ENCODE measurements at regions not wholly inside any gene's neighbourhood (a gene's known extent, or its start where the extent isn't known, plus 50 kb on each side); places are given as distances from the start of the nearest gene placed in this dataset.

DNA sequence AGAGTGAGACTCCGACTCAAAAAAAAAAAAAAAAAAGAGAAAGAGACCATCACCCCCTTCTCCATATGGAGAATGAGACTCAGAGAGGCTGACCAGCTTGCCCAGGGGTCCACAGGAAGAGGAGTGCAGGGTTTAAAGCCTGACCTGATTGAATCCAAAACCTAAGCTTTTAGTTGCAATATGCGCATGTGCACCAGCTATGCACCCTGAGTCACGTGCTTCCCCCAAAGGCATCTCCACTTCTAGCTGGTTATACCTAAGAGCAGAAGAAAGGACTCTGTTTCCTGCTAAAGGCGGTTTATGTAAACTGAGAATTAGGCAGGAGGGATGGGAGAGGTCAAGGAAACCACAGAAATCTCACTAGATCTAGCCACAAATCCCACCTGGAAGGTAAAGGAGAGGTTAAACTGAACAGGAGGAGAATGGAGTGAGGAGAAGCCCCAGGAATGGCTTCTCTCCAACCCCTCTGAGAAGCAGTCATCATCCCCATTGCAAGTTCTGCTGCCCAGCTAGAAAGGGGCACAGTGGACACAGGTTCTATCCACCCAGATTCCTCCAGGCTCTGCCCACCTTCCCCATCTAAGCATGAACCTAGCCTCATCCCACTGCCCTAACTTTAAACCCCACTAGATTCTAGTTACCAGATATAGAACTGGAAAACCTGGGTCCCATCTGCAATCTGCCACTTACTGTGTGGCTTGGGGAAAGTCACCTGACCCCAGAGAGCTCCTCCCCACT, 171.3 kb downstream of the ACTL7B start:
- Histone ChIP-seq H3K27me3 (ENCODE audit: control insufficient read depth in 2 of 2, insufficient read depth in 2 of 2, low read length in 2 of 2) (no peaks in the 10 kb centered on the region), H4K20me1 (replicated peaks; ENCODE audit: control insufficient read depth, extremely low read depth, insufficient read depth, low read length) (no peaks in the 10 kb centered on the region), H3K79me2 (ENCODE audit: control insufficient read depth, insufficient read depth, low read length) (no peaks in the 10 kb centered on the region), H3K4me2 (ENCODE audit: insufficient read depth, low read length) (no peak overlapping the region), H3K27ac (ENCODE audit: insufficient read depth, low read depth, low read length) (no peak overlapping the region), H3K9ac (replicated peaks; ENCODE audit: extremely low read depth, insufficient read depth, low read length) (no peak overlapping the region), H3K4me3 (replicated peaks in 1 of 3; ENCODE audit: insufficient read depth in 1 of 3, low read depth in 1 of 3, low read length in 3 of 3) (no peak overlapping the region), H3K36me3 (ENCODE audit: control insufficient read depth in 2 of 2, extremely low read depth in 1 of 2, insufficient read depth in 2 of 2, low read length in 2 of 2) (no peaks in the 10 kb centered on the region), H2AFZ (ENCODE audit: low read depth, low read length) (no peak overlapping the region), H3K9me3 (replicated peaks; ENCODE audit: control insufficient read depth, insufficient read depth, low read length) (no peaks in the 10 kb centered on the region), H3K4me1 (ENCODE audit: control insufficient read depth, extremely low read depth, insufficient read depth, low read length) (no peaks in the 10 kb centered on the region), H3K9me1 (replicated peaks; ENCODE audit: control insufficient read depth, extremely low read depth, insufficient read depth, low read length) (no peaks in the 10 kb centered on the region)
- BruUV-seq (replicated peaks): no TSS peak
- intact Hi-C loops (cut with micrococcal nuclease) (no loop called here), dilution Hi-C loops (cut with MboI; ENCODE audit: extremely low pct_ligation_motif_present, low sequenced_read_pairs) (no loop called here)
- FAIRE-seq: no peak
- no peak for DNase-seq (ENCODE audit: low read depth, low spot score)
- POLR2A ChIA-PET: no interaction called here
- CTCF ChIA-PET: no interaction called here
- TF ChIP-seq, protein P1, sequence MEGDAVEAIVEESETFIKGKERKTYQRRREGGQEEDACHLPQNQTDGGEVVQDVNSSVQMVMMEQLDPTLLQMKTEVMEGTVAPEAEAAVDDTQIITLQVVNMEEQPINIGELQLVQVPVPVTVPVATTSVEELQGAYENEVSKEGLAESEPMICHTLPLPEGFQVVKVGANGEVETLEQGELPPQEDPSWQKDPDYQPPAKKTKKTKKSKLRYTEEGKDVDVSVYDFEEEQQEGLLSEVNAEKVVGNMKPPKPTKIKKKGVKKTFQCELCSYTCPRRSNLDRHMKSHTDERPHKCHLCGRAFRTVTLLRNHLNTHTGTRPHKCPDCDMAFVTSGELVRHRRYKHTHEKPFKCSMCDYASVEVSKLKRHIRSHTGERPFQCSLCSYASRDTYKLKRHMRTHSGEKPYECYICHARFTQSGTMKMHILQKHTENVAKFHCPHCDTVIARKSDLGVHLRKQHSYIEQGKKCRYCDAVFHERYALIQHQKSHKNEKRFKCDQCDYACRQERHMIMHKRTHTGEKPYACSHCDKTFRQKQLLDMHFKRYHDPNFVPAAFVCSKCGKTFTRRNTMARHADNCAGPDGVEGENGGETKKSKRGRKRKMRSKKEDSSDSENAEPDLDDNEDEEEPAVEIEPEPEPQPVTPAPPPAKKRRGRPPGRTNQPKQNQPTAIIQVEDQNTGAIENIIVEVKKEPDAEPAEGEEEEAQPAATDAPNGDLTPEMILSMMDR (IDR thresholded peaks at IDR 0.05; ENCODE audit: extremely low read depth in 1 of 2, insufficient read depth in 1 of 2, low read depth in 1 of 2, low read length in 2 of 2): no peak
- TF ChIP-seq, protein P2, sequence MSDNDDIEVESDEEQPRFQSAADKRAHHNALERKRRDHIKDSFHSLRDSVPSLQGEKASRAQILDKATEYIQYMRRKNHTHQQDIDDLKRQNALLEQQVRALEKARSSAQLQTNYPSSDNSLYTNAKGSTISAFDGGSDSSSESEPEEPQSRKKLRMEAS (IDR thresholded peaks at IDR 0.05; ENCODE audit: insufficient read depth, insufficient read length): no peak
- TF ChIP-seq EZH2 (IDR thresholded peaks at IDR 0.05; ENCODE audit: borderline replicate concordance, low read depth, low read length, severe bottlenecking) (no peak), POLR2A (IDR thresholded peaks at IDR 0.05; ENCODE audit: low read depth, low read length) (no peak), JUN (IDR thresholded peaks at IDR 0.05; ENCODE audit: borderline replicate concordance, insufficient read depth, insufficient read length, low read depth) (no peak), POLR2AphosphoS5 (IDR thresholded peaks at IDR 0.05; ENCODE audit: insufficient read depth, low read depth, low read length) (no peak), MYC (IDR thresholded peaks at IDR 0.05; ENCODE audit: low read depth, low read length) (no peak), FOS (IDR thresholded peaks at IDR 0.05; ENCODE audit: borderline replicate concordance, insufficient read depth, low read length) (no peak)

Measured in endothelial cell of umbilical vein (primary cell).